Neural cell (in vitro differentiated cells): ENCODE measurements at regions not wholly inside any gene's neighbourhood (a gene's known extent, or its start where the extent isn't known, plus 50 kb on each side); places are given as distances from the start of the nearest gene placed in this dataset.

Experiments
- H2AFZ ChIP-seq: fragments of 200-600, 300-800 bp; sonication (generic), shearing (Covaris generic); 2 replicates; pipeline ENCODE4 v1.6.0; 2014; ENCODE audit warnings: low read depth, mild to moderate bottlenecking, antibody characterized with exemption, low read length, moderate library complexity
- H3F3A ChIP-seq: fragments of 200-600 bp; shearing (Covaris generic); 2 replicates; pipeline ENCODE4 v1.6.1; 2016; ENCODE audit warnings: mild to moderate bottlenecking, moderate library complexity, mixed read lengths, antibody characterized with exemption, low read length; ENCODE audit not compliant: insufficient read depth, poor library complexity, severe bottlenecking
- H3K27ac ChIP-seq: fragments of 200-600, 300-800 bp; sonication (generic), shearing (Covaris generic); 2 replicates; pipeline ENCODE4 v1.5.1; 2014; ENCODE audit warnings: mild to moderate bottlenecking, low read length, moderate library complexity
- H3K27me3 ChIP-seq: fragments of 300-800, 200-600 bp; sonication (generic), shearing (Covaris generic); 2 replicates; pipeline ENCODE4 v1.6.0; 2014; ENCODE audit warnings: mild to moderate bottlenecking, low read depth, low read length, moderate library complexity; ENCODE audit not compliant: insufficient read depth
- H3K36me3 ChIP-seq: fragments of 300-800, 200-600 bp; sonication (generic), shearing (Covaris generic); 2 replicates; pipeline ENCODE4 v1.5.1; 2014; ENCODE audit warnings: mild to moderate bottlenecking, antibody characterized with exemption, low read length, moderate library complexity; ENCODE audit not compliant: insufficient read depth
- H3K4me2 ChIP-seq: fragments of 300-800, 200-600 bp; sonication (generic), shearing (Covaris generic); 2 replicates; pipeline ENCODE4 v1.6.0; 2014; ENCODE audit warnings: mild to moderate bottlenecking, low read length
- H3K4me3 ChIP-seq: fragments of 300-800, 200-600 bp; sonication (generic), shearing (Covaris generic); 2 replicates; pipeline ENCODE4 v1.5.1; 2014; ENCODE audit warnings: mild to moderate bottlenecking, low read length, moderate library complexity
- H3K79me2 ChIP-seq: fragments of 200-600 bp; shearing (Covaris generic); replicated peaks from 2 replicates; pipeline ENCODE4 v1.6.0; 2014; ENCODE audit warnings: mild to moderate bottlenecking, low read length, moderate library complexity; ENCODE audit not compliant: insufficient read depth
- H3K9ac ChIP-seq: fragments of 300-800, 200-600 bp; sonication (generic), shearing (Covaris generic); 2 replicates; pipeline ENCODE4 v1.6.1; 2016; ENCODE audit warnings: mild to moderate bottlenecking, low read length, mixed read lengths
- H3K9me2 ChIP-seq: fragments of 200-600 bp; shearing (Covaris generic); 2 replicates; pipeline ENCODE4 v1.6.1; 2016; ENCODE audit warnings: mild to moderate bottlenecking, low read length, mixed read lengths; ENCODE audit not compliant: insufficient read depth
- H3K9me3 ChIP-seq: fragments of 200-600, 300-800 bp; sonication (generic), shearing (Covaris generic); 2 replicates; pipeline ENCODE4 v1.6.1; 2016; ENCODE audit warnings: mild to moderate bottlenecking, mixed run types, low read length, moderate library complexity, mixed read lengths
- H4K20me1 ChIP-seq: fragments of 200-600 bp; shearing (Covaris generic); 2 replicates; pipeline ENCODE4 v1.6.1; 2016; ENCODE audit warnings: mild to moderate bottlenecking, mixed run types; ENCODE audit not compliant: insufficient read depth
- CTCF ChIP-seq: fragments of 450-650 bp; IDR thresholded peaks from 2 replicates; pipeline ENCODE4 v1.5.1; 2014; ENCODE audit warnings: antibody characterized with exemption, mild to moderate bottlenecking, moderate library complexity; ENCODE audit not compliant: poor library complexity, severe bottlenecking
- EP300 ChIP-seq: fragments of 450-650 bp; conservative IDR thresholded peaks from 2 replicates; pipeline ENCODE4 v1.6.1; 2014; ENCODE audit warnings: antibody characterized with exemption, mild to moderate bottlenecking, moderate library complexity; ENCODE audit not compliant: poor library complexity, severe bottlenecking
- EZH2 ChIP-seq: fragments of 200-600, 300-800 bp; shearing (Covaris generic), sonication (generic); IDR thresholded peaks from 2 replicates; pipeline ENCODE4 v1.6.1; 2014; ENCODE audit warnings: antibody characterized with exemption, low read length, borderline replicate concordance, mild to moderate bottlenecking; ENCODE audit not compliant: insufficient read depth, poor library complexity, severe bottlenecking
- MXI1 ChIP-seq: fragments of 450-650 bp; conservative IDR thresholded peaks from 2 replicates; pipeline ENCODE4 v1.6.1; 2014; ENCODE audit warnings: antibody characterized with exemption, mild to moderate bottlenecking; ENCODE audit not compliant: poor library complexity, severe bottlenecking
- POLR2AphosphoS5 ChIP-seq: IDR thresholded peaks from 2 replicates; pipeline ENCODE4 v1.6.1; 2012
- RAD21 ChIP-seq: fragments of 450-650 bp; conservative IDR thresholded peaks from 2 replicates; pipeline ENCODE4 v1.6.1; 2014; ENCODE audit warnings: antibody characterized with exemption, mild to moderate bottlenecking, moderate library complexity
- REST ChIP-seq: IDR thresholded peaks from 2 replicates; pipeline ENCODE4 v1.6.1; 2012; ENCODE audit warnings: borderline replicate concordance
- SMC3 ChIP-seq: fragments of 450-650 bp; conservative IDR thresholded peaks from 2 replicates; pipeline ENCODE4 v1.6.1; 2014; ENCODE audit warnings: antibody characterized with exemption, mild to moderate bottlenecking, moderate library complexity; ENCODE audit not compliant: poor library complexity
- TAF1 ChIP-seq: IDR thresholded peaks from 2 replicates; pipeline ENCODE4 v1.6.1; 2012; ENCODE audit warnings: low read depth

GRCh38 chr12:107597695-107598410 lies 87.7 kb upstream of the PWP1 start:
- H3K4me3 ChIP-seq = no peak overlapping the region
- H3K79me2 ChIP-seq = no peaks in the 10 kb centered on the region
- no peak overlapping the region for H2AFZ ChIP-seq
- H3K9me2 ChIP-seq = no peaks in the 10 kb centered on the region
- peaks cover 4% of the 10 kb centered on the region for H3K9me3 ChIP-seq
- H3K36me3 ChIP-seq = no peaks in the 10 kb centered on the region
- H3K4me2 ChIP-seq = no peak overlapping the region
- TF ChIP-seq MXI1 = no peak
- no peak for TF ChIP-seq REST
- no peak for TF ChIP-seq CTCF
- TF ChIP-seq SMC3 = no peak
- TF ChIP-seq RAD21 = no peak
- no peak for TF ChIP-seq POLR2AphosphoS5
- TF ChIP-seq EP300 = no peak
- no peaks in the 10 kb centered on the region for H3K27me3 ChIP-seq
- H3K9ac ChIP-seq = no peak overlapping the region
- no peaks in the 10 kb centered on the region for H3F3A ChIP-seq
- no peaks in the 10 kb centered on the region for H4K20me1 ChIP-seq
- no peak overlapping the region for H3K27ac ChIP-seq

- Histone ChIP-seq H2AFZ (no peak overlapping the region), H3K4me3 (no peak overlapping the region), H3K9me3 (peaks cover 4% of the 10 kb centered on the region), H3F3A (no peaks in the 10 kb centered on the region), H3K9ac (no peak overlapping the region), H3K36me3 (no peaks in the 10 kb centered on the region), H3K27ac (no peak overlapping the region), H4K20me1 (no peaks in the 10 kb centered on the region), H3K9me2 (no peaks in the 10 kb centered on the region), H3K79me2 (no peaks in the 10 kb centered on the region), H3K27me3 (no peaks in the 10 kb centered on the region), H3K4me2 (no peak overlapping the region)
- TF ChIP-seq TAF1 (no peak), RAD21 (no peak), REST (no peak), EP300 (no peak), SMC3 (no peak), EZH2 (no peak), MXI1 (no peak), CTCF (no peak), POLR2AphosphoS5 (no peak)
Observed at GRCh38 chr12:107598906-107599305, 86.7 kb upstream of the PWP1 start.
